Psoas muscle (tissue), 7 donors: ENCODE measurements at regions not wholly inside any gene's neighbourhood (a gene's known extent, or its start where the extent isn't known, plus 50 kb on each side); places are given as distances from the start of the nearest gene placed in this dataset.

Experiments used
- ATAC-seq, 4 donors: fragments of 200-7000 bp; cut with Tn5 transposase; one replicate each; pipeline ENCODE4 v1.9.1; 2020; ENCODE audit warnings: moderate library complexity in 3 of 4, mild to moderate bottlenecking in 2 of 4
- DNase-seq, 2 donors: peaks; one replicate each; pipeline ENCODE4 v3.0.0-alpha.2; 2020
- H3K27ac ChIP-seq: fragments of 200-600 bp; one replicate; pipeline ENCODE4 v1.8.0; 2022
- H3K27me3 ChIP-seq, 3 donors: fragments of 200-600 bp in 1 of 3; one replicate each; pipeline versions ENCODE4 v1.6.1 to v1.8.0; 2013 to 2022; ENCODE audit warnings: low read length in 2 of 3, mild to moderate bottlenecking in 2 of 3, moderate library complexity in 1 of 3; ENCODE audit not compliant: insufficient read depth in 3 of 3
- H3K36me3 ChIP-seq, 2 donors: fragments of 200-600 bp in 1 of 2; one replicate each; pipeline versions ENCODE4 v1.6.1 to v1.8.0; 2013 to 2022; ENCODE audit warnings: low read depth in 1 of 2, mild to moderate bottlenecking in 1 of 2, moderate library complexity in 1 of 2; ENCODE audit not compliant: insufficient read depth in 1 of 2
- H3K4me1 ChIP-seq: fragments of 200-600 bp; one replicate; pipeline ENCODE4 v1.8.0; 2022
- H3K4me3 ChIP-seq: fragments of 200-600 bp; one replicate; pipeline ENCODE4 v1.8.0; 2022; ENCODE audit warnings: mild to moderate bottlenecking
- H3K9me3 ChIP-seq: fragments of 200-600 bp; one replicate; pipeline ENCODE4 v1.8.0; 2022
- WGBS, 3 donors: extraction: QIAGEN DNeasy Blood & Tissue Kit; methylation state at CpG; one replicate each; pipeline versions ENCODE4 v1.1.6 to v1.1.7; 2013; 5-methylcytosine and 5-hydroxymethylcytosine counted together
- intact Hi-C, 2 donors: fragments of 100-400 bp; cut with DNase I; formaldehyde crosslinking; loops; one replicate each; pipeline versions ENCODE4 v1.11.0 to v1.14.2; 2022
- TF ChIP-seq, protein P1 (sequence below): fragments of 200-600 bp; IDR thresholded peaks from one replicate; pipeline ENCODE4 v1.8.0; 2022; ENCODE audit warnings: antibody characterized with exemption
- donor health status: healthy with polysubstance abuse.
- donor health status: DM: no; HTN: no; CAD: no; lungs with moderate emphysema.
- donor health status: Bipolar disorder and iron deficiency.
- donor health status: healthy.
- donor health status: DM: yes; HTN: yes; CAD: no.
- donor health status: DM: no; HTN: no; CAD: no.
- donor health status: DM: yes; HTN: yes; CAD: no.

DNA sequence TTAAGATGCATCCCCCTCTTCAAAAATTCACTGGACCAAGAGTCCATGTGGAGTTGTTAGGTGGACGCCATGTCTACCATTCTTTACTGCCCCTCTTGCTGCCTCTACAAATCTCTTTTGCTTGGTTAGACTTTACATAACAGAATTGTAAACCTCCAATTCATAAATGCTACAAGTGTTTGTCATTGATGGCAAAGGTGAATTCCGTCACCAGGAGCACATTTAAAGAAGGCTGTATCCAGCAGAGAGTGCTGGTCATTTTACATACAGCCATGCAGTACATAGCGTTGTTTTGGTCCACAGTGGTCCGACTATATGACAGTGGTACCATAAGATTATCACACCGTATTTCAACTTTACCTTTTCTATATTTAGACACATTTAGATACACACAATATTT is 274.5 kb downstream of the MYCN start:
- ATAC-seq (no peak), DNase-seq (no peak)
- Histone ChIP-seq H3K9me3 (no peaks in the 10 kb centered on the region), H3K36me3 (no peaks in the 10 kb centered on the region), H3K27me3 (no peaks in the 10 kb centered on the region), H3K4me3 (no peak overlapping the region), H3K4me1 (no peaks in the 10 kb centered on the region), H3K27ac (no peak overlapping the region)
- intact Hi-C loops: no loop called here
- WGBS, 3 donors: 95 to 98% (median 95%) methylated on average over 5 of the region's 5 CpGs
- TF ChIP-seq, protein P1, sequence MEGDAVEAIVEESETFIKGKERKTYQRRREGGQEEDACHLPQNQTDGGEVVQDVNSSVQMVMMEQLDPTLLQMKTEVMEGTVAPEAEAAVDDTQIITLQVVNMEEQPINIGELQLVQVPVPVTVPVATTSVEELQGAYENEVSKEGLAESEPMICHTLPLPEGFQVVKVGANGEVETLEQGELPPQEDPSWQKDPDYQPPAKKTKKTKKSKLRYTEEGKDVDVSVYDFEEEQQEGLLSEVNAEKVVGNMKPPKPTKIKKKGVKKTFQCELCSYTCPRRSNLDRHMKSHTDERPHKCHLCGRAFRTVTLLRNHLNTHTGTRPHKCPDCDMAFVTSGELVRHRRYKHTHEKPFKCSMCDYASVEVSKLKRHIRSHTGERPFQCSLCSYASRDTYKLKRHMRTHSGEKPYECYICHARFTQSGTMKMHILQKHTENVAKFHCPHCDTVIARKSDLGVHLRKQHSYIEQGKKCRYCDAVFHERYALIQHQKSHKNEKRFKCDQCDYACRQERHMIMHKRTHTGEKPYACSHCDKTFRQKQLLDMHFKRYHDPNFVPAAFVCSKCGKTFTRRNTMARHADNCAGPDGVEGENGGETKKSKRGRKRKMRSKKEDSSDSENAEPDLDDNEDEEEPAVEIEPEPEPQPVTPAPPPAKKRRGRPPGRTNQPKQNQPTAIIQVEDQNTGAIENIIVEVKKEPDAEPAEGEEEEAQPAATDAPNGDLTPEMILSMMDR: no peak

DNA sequence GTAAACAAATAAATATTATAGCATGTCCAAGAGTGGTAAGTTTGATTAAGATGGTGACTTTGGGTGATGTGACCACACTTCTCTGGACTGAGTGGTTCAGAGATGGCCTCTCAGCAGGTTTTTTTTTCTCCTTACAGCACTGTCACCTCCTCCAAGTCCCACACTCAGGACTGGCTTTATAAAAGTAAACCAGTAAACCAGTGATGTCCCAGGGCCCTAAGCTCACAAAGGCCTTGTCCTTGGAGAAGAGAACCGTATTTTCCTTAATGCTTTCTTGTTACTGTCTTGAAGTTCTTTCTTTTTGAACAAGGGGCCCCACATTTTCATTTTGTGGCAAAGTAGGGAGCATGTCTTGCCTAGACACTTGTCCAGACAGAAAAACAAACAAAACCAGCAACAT is 274.0 kb downstream of the MYCN start:
- intact Hi-C loops: no loop called here
- no peaks in the 10 kb centered on the region for H3K4me1 ChIP-seq
- H3K27ac ChIP-seq: no peak overlapping the region
- DNase-seq (no peak), ATAC-seq (no peak)
- no peaks in the 10 kb centered on the region for H3K27me3 ChIP-seq
- no peaks in the 10 kb centered on the region for H3K36me3 ChIP-seq
- 92 to 96% (median 93%) methylated on average over 1 of the region's 1 CpG for WGBS, 3 donors
- H3K9me3 ChIP-seq: no peaks in the 10 kb centered on the region
- TF ChIP-seq, protein P1: no peak
- no peak overlapping the region for H3K4me3 ChIP-seq

DNA sequence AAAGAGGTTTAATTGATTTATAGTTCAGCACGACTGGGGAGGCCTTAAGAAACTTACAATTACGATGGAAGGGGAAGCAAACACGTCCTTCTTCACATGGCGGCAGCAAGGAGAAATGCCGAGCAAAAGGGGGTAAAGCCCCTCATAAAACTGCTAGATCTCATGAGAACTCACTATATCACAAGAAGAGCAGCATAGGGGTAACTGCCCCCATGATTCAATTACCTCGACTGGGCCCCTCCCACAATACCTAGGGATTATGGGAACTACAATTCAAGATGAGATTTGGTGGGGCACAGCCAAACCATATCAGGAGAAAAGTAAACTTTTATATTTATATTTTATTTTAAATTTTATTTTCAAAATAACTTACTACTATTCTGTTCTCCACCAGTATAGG is 272.0 kb downstream of the MYCN start:
- no peak overlapping the region for H3K4me3 ChIP-seq
- no peaks in the 10 kb centered on the region for H3K9me3 ChIP-seq
- TF ChIP-seq, protein P1: no peak
- H3K4me1 ChIP-seq: no peaks in the 10 kb centered on the region
- intact Hi-C loops: no loop called here
- no peak for ATAC-seq
- no peak overlapping the region for H3K27ac ChIP-seq
- DNase-seq: no peak
- no peaks in the 10 kb centered on the region for H3K36me3 ChIP-seq
- peaks cover 0 to 2% (median 0%) of the 10 kb centered on the region in 3 donors for H3K27me3 ChIP-seq
- WGBS, 3 donors: 81 to 89% (median 87%) methylated on average over 6 of the region's 6 CpGs

DNA sequence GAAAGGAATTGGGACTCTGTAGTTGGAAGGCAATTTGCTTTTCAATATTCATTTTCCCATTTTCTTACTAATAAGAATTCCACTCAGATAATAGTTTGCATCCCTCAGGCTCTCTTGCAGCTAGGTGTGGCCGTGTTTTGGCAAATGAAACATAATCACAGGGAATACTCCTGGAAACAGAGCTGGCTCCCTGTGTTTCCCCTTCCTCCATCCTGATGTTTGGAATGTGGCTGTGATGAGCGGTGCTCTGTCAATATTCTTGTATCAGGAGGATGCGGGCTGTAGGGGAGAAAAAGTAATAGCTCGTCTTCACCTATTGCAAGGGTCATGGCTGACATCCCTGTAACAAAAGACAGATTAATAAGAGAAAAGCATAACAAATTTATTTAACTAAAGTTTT is 271.0 kb downstream of the MYCN start:
- H3K4me3 ChIP-seq: no peak overlapping the region
- H3K36me3 ChIP-seq: no peaks in the 10 kb centered on the region
- intact Hi-C loops: no loop called here

DNA sequence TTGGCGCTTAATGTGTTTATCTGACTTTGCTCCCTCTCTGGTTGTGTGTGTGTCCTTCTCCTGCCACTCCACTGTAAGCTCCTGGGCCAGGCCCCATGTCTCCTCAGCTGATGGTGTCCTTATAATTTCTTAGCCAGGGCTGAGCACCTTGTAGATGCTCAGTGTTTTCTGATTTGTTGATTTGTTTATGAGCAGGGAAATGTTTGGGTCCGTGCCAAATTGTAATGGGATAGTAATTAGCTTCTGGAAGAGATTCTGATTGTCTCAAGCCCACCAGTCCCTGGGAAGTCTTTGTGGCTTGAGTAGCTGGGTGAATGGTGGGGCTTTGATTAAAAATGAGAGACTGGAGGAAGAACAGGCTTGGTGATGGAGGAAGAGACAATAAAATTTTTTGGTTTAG is 270.5 kb downstream of the MYCN start:
- intact Hi-C loops: no loop called here
- TF ChIP-seq, protein P1: no peak
- Histone ChIP-seq H3K27ac (no peak overlapping the region), H3K9me3 (no peaks in the 10 kb centered on the region), H3K27me3 (peaks cover 0 to 2% (median 0%) of the 10 kb centered on the region in 3 donors), H3K4me1 (no peaks in the 10 kb centered on the region), H3K36me3 (no peaks in the 10 kb centered on the region), H3K4me3 (no peak overlapping the region)
- DNase-seq (no peak), ATAC-seq (no peak)
- 79 to 80% (median 80%) methylated on average over 2 of the region's 2 CpGs for WGBS, 3 donors

More for the DNA sequence above, 271.0 kb downstream of the MYCN start:
- Histone ChIP-seq H3K4me1 (no peaks in the 10 kb centered on the region), H3K9me3 (no peaks in the 10 kb centered on the region), H3K27ac (no peak overlapping the region), H3K27me3 (peaks cover 0 to 2% (median 0%) of the 10 kb centered on the region in 3 donors)
- 69 to 95% (median 73%) methylated on average over 4 of the region's 4 CpGs for WGBS, 3 donors
- TF ChIP-seq, protein P1: no peak
- DNase-seq: no peak
- ATAC-seq: no peak
